ENCODE measurements at regions not wholly inside any gene's neighbourhood (a gene's known extent, or its start where the extent isn't known, plus 50 kb on each side); places are given as distances from the start of the nearest gene placed in this dataset.

DNA sequence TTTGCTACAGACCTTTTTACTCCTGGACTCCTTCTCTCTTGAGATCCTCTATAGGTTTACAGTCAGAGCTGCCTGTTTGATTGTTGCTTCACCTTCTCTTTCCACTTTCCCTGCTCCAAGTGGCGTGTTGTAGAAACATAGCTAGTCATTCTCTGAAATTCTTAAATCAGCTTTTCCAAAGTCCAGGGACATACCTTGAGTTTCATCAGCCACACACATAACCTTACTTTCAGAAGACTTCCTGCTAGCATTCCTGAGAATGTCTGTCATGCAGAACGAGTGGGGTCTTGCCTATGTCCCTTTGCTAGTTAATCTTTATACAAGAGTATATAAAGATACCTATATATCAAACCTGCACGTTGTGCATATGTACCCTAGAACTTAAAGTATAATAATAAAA lies 230.3 kb upstream of the ZNF462 start:
- H3K36me3 ChIP-seq (ENCODE audit: low read depth), result no peaks in the 10 kb centered on the region
- no peak overlapping the region for H3K4me3 ChIP-seq (ENCODE audit: severe bottlenecking)
- ATAC-seq (ENCODE audit: low read depth), result peak; percentile 97
- H3K27me3 ChIP-seq (ENCODE audit: insufficient read depth, poor library complexity, severe bottlenecking), result no peaks in the 10 kb centered on the region
- no peak for DNase-seq (ENCODE audit: low spot score)
- peaks cover 22% of the 10 kb centered on the region for H3K4me1 ChIP-seq (ENCODE audit: insufficient read depth, poor library complexity, severe bottlenecking)
- no peaks in the 10 kb centered on the region for H3K9me3 ChIP-seq (ENCODE audit: severe bottlenecking)
- H3K27ac ChIP-seq (ENCODE audit: poor library complexity, severe bottlenecking), result peak overlapping the region; percentile 75
- TF ChIP-seq, protein P1, sequence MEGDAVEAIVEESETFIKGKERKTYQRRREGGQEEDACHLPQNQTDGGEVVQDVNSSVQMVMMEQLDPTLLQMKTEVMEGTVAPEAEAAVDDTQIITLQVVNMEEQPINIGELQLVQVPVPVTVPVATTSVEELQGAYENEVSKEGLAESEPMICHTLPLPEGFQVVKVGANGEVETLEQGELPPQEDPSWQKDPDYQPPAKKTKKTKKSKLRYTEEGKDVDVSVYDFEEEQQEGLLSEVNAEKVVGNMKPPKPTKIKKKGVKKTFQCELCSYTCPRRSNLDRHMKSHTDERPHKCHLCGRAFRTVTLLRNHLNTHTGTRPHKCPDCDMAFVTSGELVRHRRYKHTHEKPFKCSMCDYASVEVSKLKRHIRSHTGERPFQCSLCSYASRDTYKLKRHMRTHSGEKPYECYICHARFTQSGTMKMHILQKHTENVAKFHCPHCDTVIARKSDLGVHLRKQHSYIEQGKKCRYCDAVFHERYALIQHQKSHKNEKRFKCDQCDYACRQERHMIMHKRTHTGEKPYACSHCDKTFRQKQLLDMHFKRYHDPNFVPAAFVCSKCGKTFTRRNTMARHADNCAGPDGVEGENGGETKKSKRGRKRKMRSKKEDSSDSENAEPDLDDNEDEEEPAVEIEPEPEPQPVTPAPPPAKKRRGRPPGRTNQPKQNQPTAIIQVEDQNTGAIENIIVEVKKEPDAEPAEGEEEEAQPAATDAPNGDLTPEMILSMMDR (IDR thresholded peaks at IDR 0.05; ENCODE audit: poor library complexity, severe bottlenecking), result no peak

DNA sequence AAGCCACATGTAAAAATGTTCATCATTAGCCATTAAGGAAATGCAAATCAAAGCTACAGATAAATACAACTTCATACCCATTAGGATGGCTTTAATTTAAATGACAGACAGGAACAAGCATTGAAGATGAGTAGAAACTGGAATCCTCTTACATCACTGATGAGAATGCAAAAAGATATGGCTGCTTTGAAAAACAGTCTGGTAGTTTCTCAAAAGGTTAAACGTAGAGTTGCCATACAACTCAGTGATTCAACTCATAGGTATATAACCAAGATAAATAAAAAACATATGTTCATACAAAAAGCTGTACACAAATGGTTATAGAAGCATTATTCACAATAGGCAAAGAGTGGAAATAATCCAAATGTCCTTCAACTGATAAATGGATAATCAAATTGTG lies 228.8 kb upstream of the ZNF462 start:
- ATAC-seq (ENCODE audit: low read depth) (no peak), DNase-seq (ENCODE audit: low spot score) (no peak)
- H3K27ac ChIP-seq (ENCODE audit: poor library complexity, severe bottlenecking), result no peak overlapping the region
- TF ChIP-seq, protein P1 (IDR thresholded peaks at IDR 0.05; ENCODE audit: poor library complexity, severe bottlenecking), result no peak
- no peak overlapping the region for H3K4me3 ChIP-seq (ENCODE audit: severe bottlenecking)
- H3K36me3 ChIP-seq (ENCODE audit: low read depth), result no peaks in the 10 kb centered on the region
- no peaks in the 10 kb centered on the region for H3K9me3 ChIP-seq (ENCODE audit: severe bottlenecking)
- H3K4me1 ChIP-seq (ENCODE audit: insufficient read depth, poor library complexity, severe bottlenecking), result peaks cover 22% of the 10 kb centered on the region
- no peaks in the 10 kb centered on the region for H3K27me3 ChIP-seq (ENCODE audit: insufficient read depth, poor library complexity, severe bottlenecking)

DNA sequence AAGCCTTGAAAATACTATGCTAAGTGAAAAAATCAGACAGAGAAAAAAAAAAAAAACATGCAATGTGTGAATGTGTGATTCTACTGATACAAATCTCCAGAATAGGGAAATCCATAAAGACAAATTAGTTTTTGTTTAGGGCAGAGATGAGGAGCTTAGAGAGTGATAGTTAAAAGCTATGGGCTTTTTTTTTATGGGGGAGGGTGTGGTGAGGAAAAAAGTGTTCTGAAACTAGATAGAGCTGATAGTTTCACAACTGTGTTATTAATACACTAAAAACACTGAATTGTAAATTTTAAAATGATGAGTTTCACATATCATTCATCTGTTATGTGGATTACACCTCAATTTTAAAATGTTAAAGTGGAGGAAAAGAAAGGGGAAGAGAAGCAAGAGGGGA lies 228.3 kb upstream of the ZNF462 start:
- Histone ChIP-seq H3K9me3 (ENCODE audit: severe bottlenecking) (no peaks in the 10 kb centered on the region), H3K36me3 (ENCODE audit: low read depth) (no peaks in the 10 kb centered on the region), H3K4me1 (ENCODE audit: insufficient read depth, poor library complexity, severe bottlenecking) (peaks cover 22% of the 10 kb centered on the region), H3K4me3 (ENCODE audit: severe bottlenecking) (no peak overlapping the region), H3K27ac (ENCODE audit: poor library complexity, severe bottlenecking) (no peak overlapping the region), H3K27me3 (ENCODE audit: insufficient read depth, poor library complexity, severe bottlenecking) (no peaks in the 10 kb centered on the region)
- TF ChIP-seq, protein P1 (IDR thresholded peaks at IDR 0.05; ENCODE audit: poor library complexity, severe bottlenecking), result no peak
- no peak for DNase-seq (ENCODE audit: low spot score)
- ATAC-seq (ENCODE audit: low read depth), result no peak

DNA sequence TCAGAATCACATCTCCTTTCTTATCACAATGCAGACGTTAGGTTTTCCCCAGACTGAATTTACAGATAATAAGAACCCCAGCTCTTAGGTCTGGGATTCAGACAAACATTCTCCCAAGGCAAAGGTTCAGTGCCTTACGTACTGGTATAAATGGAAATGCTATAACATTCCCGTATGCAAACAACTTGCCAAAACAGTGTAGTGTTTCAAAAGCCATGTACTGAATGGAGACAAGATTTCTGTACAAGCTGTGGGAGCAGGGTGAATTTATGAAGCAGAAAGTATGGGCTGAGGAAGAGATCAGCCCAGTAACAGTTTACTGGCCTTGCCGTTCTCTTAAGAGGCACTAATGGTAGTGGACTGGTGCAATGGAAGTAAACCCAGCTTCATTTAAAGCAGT lies 225.5 kb upstream of the ZNF462 start:
- no peaks in the 10 kb centered on the region for H3K9me3 ChIP-seq (ENCODE audit: severe bottlenecking)
- DNase-seq (ENCODE audit: low spot score), result no peak
- no peak overlapping the region for H3K27ac ChIP-seq (ENCODE audit: poor library complexity, severe bottlenecking)
- H3K27me3 ChIP-seq (ENCODE audit: insufficient read depth, poor library complexity, severe bottlenecking), result no peaks in the 10 kb centered on the region
- no peak for ATAC-seq (ENCODE audit: low read depth)
- H3K4me1 ChIP-seq (ENCODE audit: insufficient read depth, poor library complexity, severe bottlenecking), result peaks cover 16% of the 10 kb centered on the region
- no peak overlapping the region for H3K4me3 ChIP-seq (ENCODE audit: severe bottlenecking)
- no peaks in the 10 kb centered on the region for H3K36me3 ChIP-seq (ENCODE audit: low read depth)
- TF ChIP-seq, protein P1 (IDR thresholded peaks at IDR 0.05; ENCODE audit: poor library complexity, severe bottlenecking), result no peak

GRCh38 chr9:106639873-106640568 lies 222.9 kb upstream of the ZNF462 start:
- ATAC-seq (ENCODE audit: low read depth) (no peak), DNase-seq (ENCODE audit: low spot score) (no peak)
- Histone ChIP-seq H3K4me3 (ENCODE audit: severe bottlenecking) (no peak overlapping the region), H3K27me3 (ENCODE audit: insufficient read depth, poor library complexity, severe bottlenecking) (no peaks in the 10 kb centered on the region), H3K9me3 (ENCODE audit: severe bottlenecking) (no peaks in the 10 kb centered on the region), H3K36me3 (ENCODE audit: low read depth) (no peaks in the 10 kb centered on the region), H3K27ac (ENCODE audit: poor library complexity, severe bottlenecking) (no peak overlapping the region), H3K4me1 (ENCODE audit: insufficient read depth, poor library complexity, severe bottlenecking) (no peaks in the 10 kb centered on the region)
- TF ChIP-seq, protein P1 (IDR thresholded peaks at IDR 0.05; ENCODE audit: poor library complexity, severe bottlenecking), result no peak

Measured in RWPE2 (cell line).